Stimulated activated naive CD8-positive, alpha-beta T cell treated with anti-CD3 and anti-CD28 coated beads, Interleukin-15, Interleukin-2, amounts not matched to agents 100 U/mL and 50 U/mL, for 24 hours (primary cell): ENCODE measurements at regions not wholly inside any gene's neighbourhood (a gene's known extent, or its start where the extent isn't known, plus 50 kb on each side); places are given as distances from the start of the nearest gene placed in this dataset.
"Not testable (repeated sequence)": the region's sequence is repeated elsewhere in the genome, so short reads cannot be mapped to it uniquely, and the experiment has no call there.

Experiments used
- ATAC-seq: fragments of 150-1000 bp; cut with Tn5 transposase; one replicate; pipeline ENCODE4 v1.10.0; 2021
- DNase-seq: peaks from one replicate; pipeline ENCODE4 v3.0.0; 2021

- no peak for ATAC-seq
- no peak for DNase-seq
Measured at GRCh38 chr4:132382243-132382642, 766.9 kb upstream of the PCDH10 start.

DNA sequence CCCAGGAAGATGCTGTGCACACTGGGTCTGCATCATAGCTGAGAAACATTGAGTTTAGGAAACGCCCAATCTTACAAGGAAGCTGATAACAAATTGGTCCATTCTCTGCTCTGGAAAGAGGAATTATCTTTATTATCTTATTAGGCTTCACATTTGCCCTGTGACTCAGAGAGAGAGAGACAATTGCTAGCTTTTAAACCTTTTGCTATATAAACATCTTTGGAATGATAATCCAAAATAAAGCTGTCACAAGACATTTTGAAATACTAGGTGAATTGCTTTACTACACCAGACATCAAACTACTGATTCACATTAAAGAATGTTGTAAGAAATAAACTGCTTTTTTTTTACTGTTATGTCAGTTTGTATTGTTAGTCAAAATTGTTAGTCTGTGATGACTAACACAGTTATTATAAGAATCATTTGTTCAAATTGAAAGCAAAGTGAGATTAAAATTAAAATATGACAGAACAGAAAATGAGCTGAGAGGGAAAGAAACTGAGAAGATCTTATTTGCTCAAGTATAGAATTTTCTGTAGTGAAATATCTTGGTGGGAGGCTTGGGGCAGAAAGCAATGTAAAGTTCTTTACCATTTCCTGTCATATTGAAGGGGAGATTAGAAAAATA is 765.4 kb upstream of the PCDH10 start:
- DNase-seq (no peak), ATAC-seq (no peak)

GRCh38 chr4:132384709-132385108 is 764.4 kb upstream of the PCDH10 start:
- DNase-seq (no peak), ATAC-seq (no peak)

GRCh38 chr4:132386130-132386529 is 763.0 kb upstream of the PCDH10 start:
- DNase-seq (no peak), ATAC-seq (no peak)

GRCh38 chr4:132387060-132387459 is 762.0 kb upstream of the PCDH10 start:
- no peak for DNase-seq
- ATAC-seq, result no peak

GRCh38 chr4:132395561-132395960 is 753.5 kb upstream of the PCDH10 start:
- ATAC-seq (no peak), DNase-seq (no peak)

DNA sequence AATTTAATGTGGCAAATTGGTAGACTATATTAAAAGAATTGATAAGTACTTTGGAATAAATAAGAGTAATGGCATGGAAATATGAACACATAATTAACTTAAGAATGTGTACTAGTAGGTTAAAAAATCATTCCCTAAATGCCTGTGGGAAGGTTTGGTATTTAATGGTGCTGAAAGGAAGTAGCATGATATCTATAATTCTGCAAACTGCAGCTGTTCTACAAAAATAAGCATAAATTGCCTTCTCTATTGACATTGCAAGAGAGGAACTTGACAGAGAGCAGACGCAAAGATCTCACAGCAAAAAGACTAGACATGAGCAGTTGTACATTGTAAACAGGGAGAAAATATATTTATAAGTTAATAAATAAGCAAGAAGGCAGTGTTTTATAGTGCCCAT is 752.5 kb upstream of the PCDH10 start:
- ATAC-seq (no peak), DNase-seq (no peak)

DNA sequence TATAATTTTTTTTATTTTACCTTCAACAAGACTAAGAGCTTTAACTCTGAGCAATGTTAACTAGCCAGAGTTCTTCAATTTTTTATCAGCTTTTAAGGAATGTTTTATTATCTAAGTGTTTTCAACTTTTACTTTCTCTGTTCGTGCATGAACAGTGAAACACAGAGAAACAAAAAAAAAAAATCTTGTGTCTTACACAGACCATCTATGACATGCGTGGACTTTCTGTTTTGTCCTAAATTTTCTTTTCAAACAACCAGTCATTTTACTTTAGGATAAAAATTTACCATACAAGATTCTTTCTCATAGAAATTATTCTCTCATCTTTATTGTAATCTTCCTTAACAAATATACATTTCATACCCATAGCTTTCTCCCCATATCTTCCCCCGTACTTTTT is 731.9 kb upstream of the PCDH10 start:
- no peak for DNase-seq
- no peak for ATAC-seq

DNA sequence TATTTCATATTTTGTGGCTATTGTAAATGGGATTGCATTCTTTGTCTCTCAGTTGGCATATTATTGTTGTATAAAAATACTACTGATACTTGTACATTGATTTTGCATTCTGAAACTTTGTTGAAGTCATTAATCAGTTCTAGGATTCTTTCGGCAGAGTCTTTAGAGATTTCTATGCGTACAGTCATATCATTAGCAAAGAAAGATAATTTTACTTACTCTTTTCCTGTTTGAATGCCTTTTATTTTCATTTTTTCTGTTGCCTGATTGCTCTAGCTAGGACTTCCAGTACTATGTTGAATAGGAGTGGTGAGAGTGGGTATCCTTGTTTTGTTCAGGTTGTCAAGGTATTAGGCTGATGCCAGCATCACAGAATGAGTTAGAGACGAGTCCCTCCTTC is 722.0 kb upstream of the PCDH10 start:
- no peak for ATAC-seq
- DNase-seq, result no peak

GRCh38 chr4:132437117-132437516 is 712.0 kb upstream of the PCDH10 start:
- DNase-seq (no peak), ATAC-seq (no peak)

GRCh38 chr4:132445386-132445785 is 703.7 kb upstream of the PCDH10 start:
- ATAC-seq (no peak), DNase-seq (no peak)

DNA sequence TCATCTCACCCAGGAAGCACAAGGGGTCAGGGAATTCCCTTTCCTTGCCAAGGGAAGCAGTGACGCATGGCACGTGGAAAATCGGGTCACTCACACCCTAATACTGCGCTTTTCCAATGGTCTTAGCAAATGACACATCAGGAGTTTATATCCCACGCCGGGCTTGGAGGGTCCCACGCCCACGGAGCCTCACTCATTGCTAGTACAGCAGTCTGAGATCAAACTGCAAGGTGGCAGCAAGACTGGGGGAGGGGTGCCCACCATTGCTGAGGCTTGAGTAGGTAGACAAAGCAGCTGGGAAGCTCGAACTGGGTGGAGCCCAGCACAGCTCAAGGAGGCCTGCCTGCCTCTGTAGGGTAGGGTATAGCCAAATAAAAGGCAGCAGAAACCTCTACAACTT is 691.1 kb upstream of the PCDH10 start:
- not testable (repeated sequence) for ATAC-seq, DNase-seq

DNA sequence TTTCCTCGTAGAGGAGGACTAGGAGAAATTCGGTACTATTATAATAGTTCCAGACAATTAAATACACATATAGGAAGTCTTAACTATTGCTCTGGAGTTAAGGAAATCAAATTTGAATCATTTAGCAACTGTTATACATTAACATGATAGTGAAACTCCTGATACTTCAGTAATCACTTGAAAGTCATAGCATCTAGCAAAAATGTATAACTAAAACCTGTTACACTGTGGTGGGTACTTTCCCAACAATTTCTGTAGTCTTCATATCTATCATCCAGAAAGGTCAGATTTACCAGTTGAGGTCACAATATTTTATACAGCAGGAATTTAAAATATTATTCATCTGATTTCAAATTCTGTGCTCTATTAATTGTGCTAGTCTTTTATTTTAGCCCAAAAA is 669.6 kb upstream of the PCDH10 start:
- DNase-seq (no peak), ATAC-seq (no peak)

GRCh38 chr4:132488555-132488954 is 660.5 kb upstream of the PCDH10 start:
- DNase-seq (no peak), ATAC-seq (no peak)

DNA sequence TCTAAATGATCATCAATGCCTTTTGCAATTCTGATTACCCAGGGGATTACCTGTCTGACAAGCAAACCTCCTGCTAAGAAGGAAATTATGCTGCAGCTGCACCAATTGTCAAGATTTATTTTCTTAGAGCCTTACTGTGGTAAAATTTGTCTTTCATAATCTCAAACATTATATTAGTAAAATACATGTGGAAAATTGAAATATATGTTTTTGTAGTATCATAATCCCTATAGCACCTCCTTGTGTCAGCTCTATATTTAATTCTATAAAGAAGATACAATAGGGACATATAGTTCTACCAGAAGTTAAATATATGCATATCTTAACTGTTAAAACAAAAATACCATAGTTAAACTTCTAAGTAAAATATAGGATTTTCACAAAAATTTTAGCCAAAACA is 655.6 kb upstream of the PCDH10 start:
- ATAC-seq (no peak), DNase-seq (no peak)

DNA sequence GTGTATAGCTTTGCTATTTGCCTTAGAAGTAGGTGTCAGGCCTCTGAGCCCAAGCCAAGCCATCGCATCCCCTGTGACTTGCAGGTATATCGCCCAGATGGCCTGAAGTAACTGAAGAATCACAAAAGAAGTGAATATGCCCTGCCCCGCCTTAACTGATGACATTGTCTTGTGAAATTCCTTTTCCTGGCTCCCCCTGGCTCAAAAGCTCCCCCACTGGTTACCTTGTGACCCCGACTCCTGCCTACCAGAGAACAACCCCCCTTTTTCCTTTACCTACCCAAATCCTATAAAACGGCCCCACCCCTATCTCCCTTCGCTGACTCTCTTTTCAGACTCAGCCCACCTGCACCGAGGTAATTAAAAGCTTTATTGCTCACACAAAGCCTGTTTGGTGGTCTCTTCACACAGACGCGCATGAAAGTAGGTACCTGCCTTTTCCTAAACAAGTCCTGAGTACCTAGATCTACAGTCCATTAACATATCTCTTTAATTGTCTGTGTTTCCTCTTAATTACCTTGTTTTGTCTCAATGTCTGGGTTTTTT is 653.8 kb upstream of the PCDH10 start:
- not testable (repeated sequence) for DNase-seq, ATAC-seq

DNA sequence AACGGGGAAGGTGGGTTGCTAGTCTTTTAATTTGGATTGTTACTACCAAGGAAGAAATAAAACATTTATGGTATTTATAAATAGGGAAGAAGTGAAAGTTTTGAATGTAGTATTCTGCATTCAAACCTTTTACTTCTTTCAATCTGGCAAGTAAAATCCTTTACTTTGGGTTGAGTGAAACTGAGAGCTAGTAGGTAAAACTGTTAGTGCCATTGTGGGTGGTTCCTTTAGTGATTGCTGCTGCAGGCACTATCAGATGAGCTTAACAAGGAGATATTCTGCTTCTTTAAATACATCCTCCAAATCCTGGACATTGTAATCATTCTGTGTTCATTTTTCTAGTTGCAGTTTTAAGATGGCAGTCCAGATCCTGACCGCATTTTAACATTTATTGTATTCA is 650.9 kb upstream of the PCDH10 start:
- ATAC-seq, result no peak
- DNase-seq, result no peak

DNA sequence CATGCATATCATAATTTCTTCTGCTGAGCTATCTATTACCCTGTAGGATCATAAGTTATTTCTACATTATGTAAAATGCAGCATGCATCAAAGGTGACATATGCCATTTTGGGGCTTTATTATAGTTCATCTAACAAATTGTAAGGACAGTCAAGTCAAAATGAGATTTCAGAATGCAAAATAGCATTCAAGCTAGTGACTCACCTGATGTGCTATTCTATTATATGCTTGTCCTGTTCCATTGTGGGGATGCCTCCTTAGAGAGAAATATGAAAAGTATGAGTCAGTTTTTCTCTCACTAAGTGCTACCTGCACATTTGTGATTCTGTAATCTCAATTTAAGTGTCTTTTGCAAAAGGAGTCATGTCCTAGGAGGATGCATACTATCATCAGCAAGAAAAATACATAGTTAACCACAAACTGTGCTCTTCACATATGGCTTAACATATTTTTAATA is 647.0 kb upstream of the PCDH10 start:
- ATAC-seq, result peak; percentile 66
- no peak for DNase-seq

DNA sequence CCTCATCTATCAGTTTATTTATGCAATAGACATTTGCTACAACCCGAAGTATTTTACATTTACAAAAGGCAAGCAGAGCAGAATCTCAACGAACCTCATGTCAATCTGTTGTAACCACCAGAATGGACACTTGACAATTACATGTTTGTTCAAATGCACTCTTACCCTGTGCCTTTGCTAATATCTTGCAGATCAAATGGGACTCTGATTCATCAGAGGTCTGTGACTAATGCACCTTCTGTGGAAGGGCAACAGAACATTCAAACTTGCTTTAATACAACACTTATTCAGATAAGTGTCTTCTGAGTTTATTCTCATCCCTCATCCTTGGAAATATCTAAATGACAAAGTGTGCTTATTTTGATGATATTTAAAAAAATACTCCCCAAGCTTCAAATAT is 644.7 kb upstream of the PCDH10 start:
- DNase-seq (no peak), ATAC-seq (no peak)

DNA sequence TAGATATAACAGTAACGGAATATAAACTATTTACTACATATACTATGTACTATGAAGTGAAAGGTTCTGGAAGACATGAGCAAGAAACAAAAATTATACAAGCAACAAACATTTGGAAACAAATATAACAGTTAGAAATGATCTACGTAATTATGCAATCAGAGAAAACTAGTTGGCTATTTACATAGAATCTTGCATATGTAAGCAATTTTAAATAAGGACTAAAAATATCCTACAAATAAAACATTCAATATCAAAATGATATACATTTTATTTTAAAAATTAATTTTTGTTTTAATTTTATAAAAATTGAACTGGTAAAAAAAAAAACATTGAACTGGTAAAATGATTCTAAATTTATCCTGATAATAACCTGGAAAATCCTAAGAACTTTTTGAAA is 642.5 kb upstream of the PCDH10 start:
- no peak for DNase-seq
- ATAC-seq, result no peak

GRCh38 chr4:132513491-132513890 is 635.6 kb upstream of the PCDH10 start:
- no peak for DNase-seq
- no peak for ATAC-seq

DNA sequence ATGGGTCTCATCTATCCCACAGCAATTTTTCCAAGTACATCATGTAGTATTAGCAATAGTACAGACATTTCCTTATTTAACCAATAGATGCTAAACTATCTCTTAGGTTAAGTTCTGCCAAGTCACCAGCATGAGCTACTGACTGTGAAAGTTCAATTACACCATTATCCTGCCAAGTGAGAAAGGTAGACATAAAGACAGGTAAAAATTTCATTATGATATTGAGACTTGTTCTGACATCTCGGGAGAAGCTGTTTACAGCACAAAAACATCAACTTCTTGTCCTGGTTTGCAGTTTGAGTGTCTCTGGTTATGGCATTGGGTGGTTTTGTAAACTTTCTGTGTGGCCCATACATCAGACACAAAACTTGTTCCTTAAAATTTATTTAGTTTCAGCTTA is 622.4 kb upstream of the PCDH10 start:
- ATAC-seq (no peak), DNase-seq (no peak)

- DNase-seq, result no peak
- no peak for ATAC-seq
Measured at GRCh38 chr4:132527817-132528216, 621.3 kb upstream of the PCDH10 start.

DNA sequence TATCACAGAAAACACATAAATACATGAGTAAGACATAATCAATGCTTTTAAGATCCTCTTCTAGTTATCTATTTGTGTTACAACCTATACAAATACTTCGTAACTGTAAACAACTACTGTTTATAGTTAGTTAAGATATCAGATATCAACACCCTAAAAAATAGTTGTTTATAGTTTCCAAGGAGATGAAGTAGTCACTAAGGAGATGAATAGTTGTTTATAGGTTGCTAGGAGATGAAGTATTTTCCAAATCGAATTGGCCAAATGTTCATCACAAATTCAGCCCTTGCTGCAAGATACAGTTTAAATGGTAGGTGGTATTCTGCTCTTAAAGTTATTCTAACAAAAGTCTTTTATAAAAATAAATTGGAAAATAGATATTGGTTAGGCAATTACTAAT is 618.2 kb upstream of the PCDH10 start:
- DNase-seq (no peak), ATAC-seq (no peak)

DNA sequence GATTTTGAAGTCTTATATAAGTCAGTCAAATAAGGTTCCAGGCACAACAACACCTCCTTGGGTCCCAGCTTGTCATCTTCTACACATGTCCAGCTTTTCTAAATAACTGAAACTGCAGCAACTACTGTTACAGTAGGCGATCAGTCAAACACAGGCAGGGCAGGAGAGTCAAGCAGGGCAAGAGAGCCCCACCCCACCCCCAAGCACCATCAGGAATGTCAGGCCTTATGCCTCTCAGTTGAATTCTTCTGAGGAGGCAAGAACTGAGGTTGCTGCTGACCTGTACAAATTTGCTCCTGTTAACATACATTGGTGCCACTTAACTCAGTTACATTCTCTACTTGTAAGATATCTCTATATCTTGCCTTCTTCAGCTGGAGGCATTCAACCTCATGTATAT is 608.8 kb upstream of the PCDH10 start:
- ATAC-seq, result no peak
- DNase-seq, result no peak
